RWPE2 (cell line): ENCODE measurements at regions not wholly inside any gene's neighbourhood (a gene's known extent, or its start where the extent isn't known, plus 50 kb on each side); places are given as distances from the start of the nearest gene placed in this dataset.

Experiments
- ATAC-seq: fragments of 200-7000 bp; cut with Tn5 transposase; 3 replicates; pipeline ENCODE4 v1.9.1; 2021; ENCODE audit warnings: low read depth
- DNase-seq: peaks from one replicate; pipeline ENCODE4 v3.0.0-alpha.2; 2020; ENCODE audit warnings: low spot score
- H3K27ac ChIP-seq: fragments of 450-650 bp; 2 replicates; pipeline ENCODE4 v1.5.1; 2017; ENCODE audit warnings: mild to moderate bottlenecking; ENCODE audit not compliant: poor library complexity, severe bottlenecking
- H3K27me3 ChIP-seq: fragments of 250-450 bp; sonication (Bioruptor Pico); 2 replicates; pipeline ENCODE4 v1.5.1; 2021; ENCODE audit warnings: mild to moderate bottlenecking, moderate library complexity; ENCODE audit not compliant: insufficient read depth, poor library complexity, severe bottlenecking
- H3K36me3 ChIP-seq: fragments of 250-450 bp; sonication (Bioruptor Pico); 2 replicates; pipeline ENCODE4 v1.5.1; 2020; ENCODE audit warnings: low read depth, mild to moderate bottlenecking, moderate library complexity
- H3K4me1 ChIP-seq: fragments of 250-450 bp; sonication (Bioruptor Pico); 2 replicates; pipeline ENCODE4 v1.5.1; 2021; ENCODE audit warnings: mild to moderate bottlenecking, moderate library complexity; ENCODE audit not compliant: insufficient read depth, poor library complexity, severe bottlenecking
- H3K4me3 ChIP-seq: fragments of 250-450 bp; sonication (Bioruptor Pico); 2 replicates; pipeline ENCODE4 v1.5.1; 2021; ENCODE audit warnings: mild to moderate bottlenecking, moderate library complexity; ENCODE audit not compliant: severe bottlenecking
- H3K9me3 ChIP-seq: fragments of 250-450 bp; sonication (Bioruptor Pico); 2 replicates; pipeline ENCODE4 v1.5.1; 2021; ENCODE audit warnings: mild to moderate bottlenecking, moderate library complexity; ENCODE audit not compliant: severe bottlenecking
- TF ChIP-seq, protein P1 (sequence below): fragments of 450-650 bp; IDR thresholded peaks from one replicate; pipeline ENCODE4 v1.5.1; 2017; ENCODE audit warnings: mild to moderate bottlenecking, moderate library complexity; ENCODE audit not compliant: poor library complexity, severe bottlenecking

DNA sequence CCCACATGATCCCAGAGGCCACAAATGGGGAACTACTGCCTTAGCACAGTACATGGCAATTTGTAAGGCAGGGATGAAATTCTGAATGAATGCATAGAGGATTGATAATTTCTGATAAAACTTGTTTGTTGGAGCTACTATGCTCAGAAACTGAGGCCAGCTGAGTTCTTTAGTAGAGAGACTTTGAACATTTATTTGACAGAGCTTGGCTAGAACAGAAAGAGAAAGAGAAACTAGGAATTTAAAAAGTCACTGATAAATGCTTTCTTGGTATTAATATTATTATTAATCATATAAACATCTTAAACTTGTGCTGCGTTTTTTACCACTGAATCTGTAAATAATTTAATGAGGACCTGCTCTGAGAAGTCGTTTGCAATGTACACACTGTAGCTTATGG lies 923.7 kb upstream of the CNTNAP5 start:
- Histone ChIP-seq H3K27me3 (no peaks in the 10 kb centered on the region), H3K4me1 (no peaks in the 10 kb centered on the region), H3K36me3 (no peaks in the 10 kb centered on the region), H3K9me3 (no peaks in the 10 kb centered on the region), H3K4me3 (no peak overlapping the region), H3K27ac (no peak overlapping the region)
- DNase-seq, result no peak
- TF ChIP-seq, protein P1, sequence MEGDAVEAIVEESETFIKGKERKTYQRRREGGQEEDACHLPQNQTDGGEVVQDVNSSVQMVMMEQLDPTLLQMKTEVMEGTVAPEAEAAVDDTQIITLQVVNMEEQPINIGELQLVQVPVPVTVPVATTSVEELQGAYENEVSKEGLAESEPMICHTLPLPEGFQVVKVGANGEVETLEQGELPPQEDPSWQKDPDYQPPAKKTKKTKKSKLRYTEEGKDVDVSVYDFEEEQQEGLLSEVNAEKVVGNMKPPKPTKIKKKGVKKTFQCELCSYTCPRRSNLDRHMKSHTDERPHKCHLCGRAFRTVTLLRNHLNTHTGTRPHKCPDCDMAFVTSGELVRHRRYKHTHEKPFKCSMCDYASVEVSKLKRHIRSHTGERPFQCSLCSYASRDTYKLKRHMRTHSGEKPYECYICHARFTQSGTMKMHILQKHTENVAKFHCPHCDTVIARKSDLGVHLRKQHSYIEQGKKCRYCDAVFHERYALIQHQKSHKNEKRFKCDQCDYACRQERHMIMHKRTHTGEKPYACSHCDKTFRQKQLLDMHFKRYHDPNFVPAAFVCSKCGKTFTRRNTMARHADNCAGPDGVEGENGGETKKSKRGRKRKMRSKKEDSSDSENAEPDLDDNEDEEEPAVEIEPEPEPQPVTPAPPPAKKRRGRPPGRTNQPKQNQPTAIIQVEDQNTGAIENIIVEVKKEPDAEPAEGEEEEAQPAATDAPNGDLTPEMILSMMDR, result no peak
- ATAC-seq, result no peak

DNA sequence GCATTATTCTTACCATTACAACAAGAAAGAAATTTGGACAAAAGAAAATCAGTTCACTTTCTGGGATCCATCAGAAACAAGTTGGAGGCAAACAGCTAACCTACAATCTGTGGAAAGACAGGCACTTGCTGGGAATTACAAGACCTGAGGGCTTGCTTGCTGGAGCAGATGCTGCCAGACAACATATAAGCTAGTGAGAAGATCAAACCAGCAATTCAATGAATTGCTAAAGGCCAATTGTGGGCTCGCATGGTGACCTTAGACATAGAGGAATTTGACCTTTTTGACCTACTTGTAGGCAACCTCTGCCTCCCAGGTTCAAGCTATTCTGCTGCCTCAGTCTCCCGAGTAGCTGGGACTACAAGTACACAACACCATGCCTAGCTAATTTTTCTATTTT lies 921.2 kb upstream of the CNTNAP5 start:
- H3K9me3 ChIP-seq, result no peaks in the 10 kb centered on the region
- no peaks in the 10 kb centered on the region for H3K36me3 ChIP-seq
- ATAC-seq (no peak), DNase-seq (no peak)
- H3K4me3 ChIP-seq, result no peak overlapping the region
- no peak overlapping the region for H3K27ac ChIP-seq
- H3K4me1 ChIP-seq, result no peaks in the 10 kb centered on the region
- H3K27me3 ChIP-seq, result no peaks in the 10 kb centered on the region
- TF ChIP-seq, protein P1, result no peak

DNA sequence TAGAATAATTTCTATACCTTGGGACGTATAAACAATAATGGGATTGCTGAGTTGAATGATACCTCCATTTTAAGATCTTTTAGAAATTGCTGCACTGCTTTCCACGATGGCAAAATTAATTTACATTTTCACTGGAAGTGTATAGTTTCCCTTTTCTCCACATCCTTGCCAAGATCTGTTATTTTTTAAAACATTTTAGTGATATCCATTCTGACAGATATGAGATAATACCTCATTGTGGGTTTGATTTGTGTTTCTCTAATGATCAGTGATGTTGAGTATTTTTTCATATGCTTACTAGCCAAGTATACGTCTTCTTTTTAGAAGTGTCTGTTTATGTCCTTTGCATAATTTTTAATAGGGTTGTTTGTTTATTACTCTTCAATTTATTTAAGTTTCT lies 908.5 kb upstream of the CNTNAP5 start:
- TF ChIP-seq, protein P1, result no peak
- no peak overlapping the region for H3K27ac ChIP-seq
- no peak for ATAC-seq

DNA sequence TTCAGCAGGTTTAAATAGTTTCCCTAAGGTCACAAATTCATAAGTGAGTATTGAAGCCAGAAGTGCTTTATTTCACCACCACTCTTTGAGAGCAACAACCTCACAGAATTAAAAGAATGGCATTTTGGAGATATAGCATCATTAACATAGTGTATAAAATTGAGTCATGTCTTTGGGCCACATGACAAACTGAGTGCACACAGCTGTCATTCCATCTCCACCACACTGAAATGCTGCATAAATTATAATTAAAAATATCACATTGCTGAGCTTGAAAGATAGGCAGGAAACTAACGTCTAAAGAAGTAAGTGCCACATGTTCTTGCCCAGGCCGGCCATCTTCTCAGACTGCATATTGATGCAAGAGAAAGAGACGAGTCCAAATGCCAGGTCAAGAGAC lies 897.9 kb upstream of the CNTNAP5 start:
- Histone ChIP-seq H3K4me1 (no peaks in the 10 kb centered on the region), H3K36me3 (no peaks in the 10 kb centered on the region), H3K27ac (no peak overlapping the region), H3K9me3 (no peaks in the 10 kb centered on the region), H3K4me3 (no peak overlapping the region), H3K27me3 (peaks cover 3% of the 10 kb centered on the region)
- TF ChIP-seq, protein P1, result no peak
- ATAC-seq, result no peak
- no peak for DNase-seq

More for the DNA sequence above, 908.5 kb upstream of the CNTNAP5 start:
- Histone ChIP-seq H3K27me3 (no peaks in the 10 kb centered on the region), H3K9me3 (no peaks in the 10 kb centered on the region), H3K4me3 (no peak overlapping the region), H3K36me3 (no peaks in the 10 kb centered on the region), H3K4me1 (no peaks in the 10 kb centered on the region)
- no peak for DNase-seq

DNA sequence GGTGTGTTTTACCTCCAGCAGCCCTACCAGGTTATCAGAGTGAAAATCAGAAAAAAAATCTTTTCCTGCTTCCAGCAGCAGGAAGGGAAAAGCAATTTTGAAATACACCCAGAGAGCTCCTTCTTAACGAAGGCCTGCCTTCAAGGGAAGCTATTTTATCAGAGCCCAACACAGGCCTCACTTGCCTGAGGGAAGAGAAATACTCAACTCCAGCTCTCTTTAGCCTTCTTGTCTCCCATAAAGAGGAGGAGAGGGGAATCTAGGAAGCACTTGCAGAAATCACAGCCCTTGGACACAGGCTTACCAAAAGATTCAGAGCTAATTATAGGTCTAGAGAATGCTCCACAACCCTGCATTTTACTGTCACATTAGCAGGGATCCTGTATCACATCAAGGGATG lies 896.1 kb upstream of the CNTNAP5 start:
- no peak for ATAC-seq
- no peak for DNase-seq

More for the DNA sequence above, 896.1 kb upstream of the CNTNAP5 start:
- TF ChIP-seq, protein P1, result no peak
- no peak overlapping the region for H3K4me3 ChIP-seq
- H3K4me1 ChIP-seq, result no peaks in the 10 kb centered on the region
- peaks cover 3% of the 10 kb centered on the region for H3K27me3 ChIP-seq
- no peaks in the 10 kb centered on the region for H3K36me3 ChIP-seq
- no peak overlapping the region for H3K27ac ChIP-seq
- H3K9me3 ChIP-seq, result no peaks in the 10 kb centered on the region
